NCI-H1694 (cell line): ENCODE measurements at regions not wholly inside any gene's neighbourhood (a gene's known extent, or its start where the extent isn't known, plus 50 kb on each side); places are given as distances from the start of the nearest gene placed in this dataset.
A peak's percentile ranks its signal among the peaks of the same experiment; 100 is the strongest.

Source experiments
- DNase-seq: peaks from one replicate; lab custom pipeline; 2025; lab: John Stamatoyannopoulos, UW

DNA sequence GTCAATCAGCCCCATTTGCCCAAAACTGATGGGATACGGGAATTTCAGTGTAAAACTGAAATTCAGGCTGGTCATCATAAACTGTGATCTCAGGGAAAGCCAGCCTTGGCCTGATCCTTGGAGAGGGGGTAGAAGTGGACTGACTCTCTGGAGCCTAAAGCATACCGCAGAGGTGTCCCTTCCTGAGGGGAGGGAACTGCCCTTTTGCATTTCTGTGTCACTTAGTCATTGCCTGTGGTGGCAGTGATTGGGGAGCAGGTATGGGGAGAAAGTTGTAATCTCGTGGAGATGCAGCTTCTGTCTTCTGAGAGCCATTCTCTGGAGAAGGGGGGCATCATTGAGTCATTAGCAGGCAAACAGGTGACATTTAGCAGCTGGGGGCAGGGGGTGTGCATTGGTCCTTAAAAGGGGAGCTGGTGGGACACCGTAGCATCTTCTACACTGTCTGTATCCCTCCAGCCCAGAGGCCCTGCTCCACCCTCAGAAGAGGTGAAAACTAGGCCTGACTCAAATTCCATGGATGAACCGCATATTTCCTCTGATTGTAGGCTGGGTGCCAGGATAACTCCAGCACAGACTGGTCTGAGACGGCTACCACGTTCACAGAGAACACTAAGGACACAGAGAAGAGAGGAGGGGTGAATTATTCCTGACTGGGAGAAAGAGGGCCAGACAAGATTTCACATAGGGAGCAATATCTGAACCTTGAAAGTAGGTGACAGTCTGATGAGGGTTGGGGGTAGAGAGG is 143.3 kb downstream of the SEC61B start:
- DNase-seq = no peak

DNA sequence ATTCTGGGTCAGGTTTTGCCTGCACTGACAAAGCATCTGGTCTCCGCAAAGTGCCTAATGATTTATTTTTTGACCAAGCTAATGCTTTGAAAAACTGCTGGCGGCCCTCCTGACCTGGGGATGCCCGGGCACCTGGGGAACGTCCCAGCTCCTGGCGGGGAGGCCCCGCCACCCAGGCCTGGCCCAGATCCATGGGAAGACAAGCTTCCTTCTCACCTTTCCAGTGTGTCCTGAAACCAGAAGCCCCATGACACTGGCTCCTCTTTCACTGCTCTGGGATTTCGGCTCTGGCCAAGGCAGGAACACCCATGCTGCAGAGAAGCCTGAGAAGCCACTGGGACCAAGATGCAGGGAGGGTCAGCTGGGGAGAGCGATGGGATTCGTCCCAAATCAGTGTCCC is 144.1 kb downstream of the SEC61B start:
- no peak for DNase-seq

DNA sequence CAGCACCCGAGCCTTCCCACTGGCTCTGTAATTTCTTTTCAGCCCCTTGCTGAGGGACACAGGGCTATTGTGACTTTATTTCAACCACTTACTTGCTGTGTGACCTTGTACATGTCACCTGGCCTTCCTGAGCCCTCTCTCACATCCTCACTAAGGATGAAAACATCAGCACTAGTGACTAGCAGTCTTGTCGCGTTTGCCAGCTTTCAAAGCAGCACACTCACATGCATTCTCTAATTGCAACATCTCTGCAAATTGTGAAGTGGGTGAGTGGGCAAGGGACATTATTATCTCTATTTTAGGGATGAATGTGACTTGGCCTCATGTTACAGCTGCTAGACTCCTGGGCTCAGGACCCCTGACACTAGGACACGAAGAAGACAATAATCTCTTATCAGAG is 144.5 kb downstream of the SEC61B start:
- DNase-seq = no peak

DNA sequence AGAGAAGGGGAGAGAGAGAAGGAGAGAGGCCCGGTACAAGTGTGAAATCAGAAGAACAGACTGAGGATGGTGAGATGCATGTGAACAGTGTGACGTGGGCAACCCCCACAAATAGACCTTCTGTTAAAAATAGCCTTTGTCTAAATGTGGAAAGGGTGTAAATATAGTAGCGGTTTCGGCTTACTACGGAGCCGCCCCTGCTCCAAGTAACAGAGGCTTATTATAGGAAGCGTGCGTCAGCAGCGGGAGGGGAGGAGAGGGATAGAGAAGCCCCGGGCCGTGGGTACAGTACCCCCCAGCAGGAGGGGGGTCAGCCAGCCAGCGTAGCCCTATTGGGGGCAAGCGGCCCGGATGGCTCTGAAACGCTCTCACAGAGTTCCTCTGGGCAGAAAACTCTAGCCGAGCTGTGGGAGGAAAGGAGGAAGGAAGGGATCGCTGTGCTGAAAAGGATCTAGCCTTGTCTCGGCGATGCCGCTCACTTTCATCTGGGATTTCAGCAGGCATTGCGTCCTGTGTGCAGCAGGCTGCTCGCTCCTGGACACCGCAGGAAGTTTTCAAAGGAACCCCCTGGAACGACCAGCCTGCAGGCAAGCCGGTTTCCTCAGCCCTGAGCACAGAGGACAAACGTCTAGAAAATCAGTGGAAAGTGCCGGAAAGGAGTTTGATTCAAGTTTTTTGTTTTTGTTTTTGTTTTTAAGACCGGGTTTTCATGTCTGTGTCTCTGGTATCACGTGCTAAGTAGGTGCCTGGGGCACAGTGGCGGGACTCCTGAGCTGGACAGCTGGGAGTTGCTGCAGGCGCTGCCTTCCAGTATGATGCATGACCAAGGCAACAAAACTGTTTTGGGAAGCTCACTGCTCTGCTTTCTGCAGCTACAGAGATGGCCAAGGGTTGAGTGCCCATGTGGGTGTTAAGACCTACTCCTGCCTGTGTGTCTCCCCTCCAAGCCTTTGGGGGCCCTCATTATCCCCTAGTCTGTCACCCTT is 146.6 kb downstream of the SEC61B start:
- no peak for DNase-seq

DNA sequence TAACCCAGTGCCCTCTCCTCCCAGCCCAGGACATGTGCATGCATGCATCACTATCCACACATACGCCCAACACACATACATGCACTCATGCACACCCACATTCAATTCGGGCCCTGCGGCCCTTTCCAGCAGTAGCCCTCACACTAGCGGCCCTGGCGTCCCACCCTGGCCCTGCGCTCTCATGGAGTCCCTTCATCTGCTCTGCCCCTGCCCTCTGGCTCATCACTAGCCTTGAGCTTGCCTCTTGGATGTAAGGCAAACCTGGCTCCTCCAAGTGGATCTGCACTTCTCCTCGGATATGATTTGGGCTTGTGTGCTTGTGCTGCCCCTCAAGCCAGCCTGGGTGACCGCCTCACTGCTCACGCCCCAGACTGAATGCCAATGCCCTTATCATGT is 147.2 kb downstream of the SEC61B start:
- DNase-seq = no peak

DNA sequence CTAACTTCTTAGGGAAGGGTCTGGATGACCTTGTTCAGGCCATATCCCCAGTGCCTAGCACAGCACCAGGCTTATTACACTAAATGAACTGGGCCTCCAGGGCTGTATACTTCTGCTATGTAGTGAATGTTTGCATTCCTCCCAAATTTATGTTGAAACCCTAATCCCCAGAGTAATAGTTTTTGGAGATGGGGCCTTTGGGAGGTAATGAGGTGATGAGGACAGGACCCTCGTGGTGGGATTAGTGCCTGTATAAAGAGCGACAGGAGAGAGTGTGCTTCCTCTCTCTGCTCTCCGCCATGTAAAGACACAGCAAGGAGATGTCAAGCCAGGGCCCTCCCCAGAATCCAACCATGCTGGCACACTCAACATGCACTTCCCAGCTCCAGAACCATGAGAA is 148.3 kb downstream of the SEC61B start:
- no peak for DNase-seq

DNA sequence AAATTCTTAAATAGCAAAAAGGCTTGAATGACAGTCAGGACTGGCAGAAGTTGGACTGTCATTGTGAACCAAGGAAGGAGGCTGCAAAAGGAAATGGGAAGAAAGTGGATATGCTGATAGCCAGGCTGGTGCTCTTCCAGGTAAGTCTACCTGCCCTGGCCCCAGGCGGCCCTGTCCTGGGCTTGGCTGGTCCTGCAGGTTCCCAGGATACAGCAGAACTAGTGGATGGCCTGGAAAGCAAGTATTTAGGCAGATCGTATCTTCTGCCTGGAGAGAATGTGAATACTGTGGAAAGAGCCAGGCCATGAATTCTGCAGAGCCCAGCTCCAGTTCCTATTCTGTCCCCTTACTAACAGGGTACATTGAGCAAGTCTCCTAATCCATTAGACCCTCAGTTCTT is 149.3 kb downstream of the SEC61B start:
- no peak for DNase-seq

DNA sequence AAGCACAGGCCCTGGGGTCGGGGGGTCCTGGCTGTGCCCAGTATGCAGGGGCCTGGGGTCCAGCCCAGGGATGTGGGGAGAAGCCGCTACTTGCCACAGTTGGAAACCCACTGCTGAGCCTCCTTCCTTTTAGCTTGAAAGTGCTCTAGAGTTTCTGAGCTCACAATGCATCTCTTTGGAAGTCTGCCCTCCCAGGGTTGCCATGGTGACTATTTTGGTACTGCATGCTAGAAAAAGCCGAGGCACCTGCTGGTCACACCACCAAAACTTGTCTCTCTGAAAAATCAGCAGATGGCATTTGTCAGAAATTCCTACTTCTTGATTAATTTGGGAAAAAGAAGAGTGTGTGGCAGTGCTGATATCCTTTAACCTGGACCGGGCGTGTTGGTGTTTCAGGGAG is 151.8 kb downstream of the SEC61B start:
- DNase-seq = peak; percentile 53

DNA sequence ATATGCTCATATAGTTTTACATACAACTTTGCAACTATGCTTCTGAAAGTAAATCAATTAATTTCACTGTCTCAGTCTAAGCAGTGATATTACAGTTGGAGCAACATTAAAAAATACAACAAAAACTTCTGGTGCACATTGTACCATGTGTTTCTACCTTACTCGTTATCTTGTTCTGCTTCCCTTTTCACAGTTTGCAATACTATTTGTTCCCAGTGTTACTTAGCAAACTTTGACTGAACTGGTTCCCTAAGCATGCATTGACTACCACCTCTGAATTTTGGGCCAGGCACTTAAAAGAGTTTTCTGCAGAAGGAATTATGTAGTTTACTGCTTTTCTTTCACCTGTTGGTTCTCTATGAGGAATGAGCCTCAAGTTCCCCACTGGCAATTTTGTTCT is 152.7 kb downstream of the SEC61B start:
- DNase-seq = no peak

DNA sequence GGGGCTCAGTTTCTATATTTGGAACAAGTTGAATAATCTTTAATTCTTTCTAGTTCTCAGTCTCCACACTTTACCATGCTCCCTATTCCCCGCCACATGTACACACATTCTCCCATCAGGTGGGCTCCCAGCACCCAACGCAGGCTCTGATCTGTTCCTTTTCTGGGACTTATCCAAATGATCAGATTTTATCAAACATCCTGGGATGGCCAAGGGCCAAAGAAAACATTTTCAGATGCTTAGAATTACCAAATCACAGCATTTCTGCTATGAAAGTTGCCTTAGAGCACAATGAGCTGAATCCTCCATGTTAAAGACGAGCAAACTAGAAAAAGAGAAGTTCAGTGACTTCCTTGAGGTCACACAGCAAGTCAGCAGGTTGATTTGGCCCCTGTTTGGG is 153.4 kb downstream of the SEC61B start:
- no peak for DNase-seq

DNA sequence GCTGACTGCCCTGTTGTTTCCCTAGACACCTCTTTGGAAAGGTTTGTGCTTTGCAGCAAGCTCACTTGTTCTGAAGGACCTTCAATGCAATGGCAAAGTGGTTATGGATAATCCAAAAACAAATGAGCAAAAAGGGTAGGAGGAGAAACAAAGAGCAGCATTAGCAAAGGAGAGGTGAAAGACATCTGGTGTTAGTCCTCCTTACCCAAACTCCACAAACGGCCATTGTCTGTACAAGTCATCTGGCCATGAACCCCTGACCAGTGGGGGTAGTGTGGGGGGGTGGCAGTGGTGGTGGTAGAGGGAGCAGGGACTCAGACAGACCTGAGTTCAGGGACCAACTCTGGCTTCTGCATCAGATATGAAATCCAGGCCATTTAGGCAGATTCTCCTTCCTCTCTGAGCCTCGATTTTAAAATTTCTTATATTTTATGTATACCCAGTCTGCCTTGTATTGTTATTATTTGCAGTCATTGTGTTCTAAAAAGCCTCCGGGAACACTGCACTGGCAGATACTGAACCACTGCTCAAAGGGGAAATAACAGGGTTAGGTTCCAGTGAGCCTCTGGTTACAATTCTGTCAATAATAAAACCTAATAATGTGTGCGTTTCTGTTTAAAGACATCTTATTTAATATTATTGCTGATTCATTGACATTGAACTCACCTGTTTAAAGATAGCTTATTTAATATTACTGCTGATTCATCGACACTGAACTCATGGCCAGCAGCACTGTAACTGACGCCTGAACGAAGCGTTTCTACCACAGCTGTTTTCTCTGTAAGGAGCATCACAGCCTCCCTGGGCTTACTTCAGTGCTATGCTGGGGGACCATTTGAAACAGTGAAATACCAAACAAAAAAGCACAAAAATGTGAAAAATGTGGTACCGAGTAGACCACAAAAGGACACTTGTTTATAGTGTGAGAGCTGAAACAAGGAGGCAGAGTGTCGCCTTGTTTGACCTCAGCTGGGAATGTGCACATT is 156.0 kb downstream of the SEC61B start:
- no peak for DNase-seq

DNA sequence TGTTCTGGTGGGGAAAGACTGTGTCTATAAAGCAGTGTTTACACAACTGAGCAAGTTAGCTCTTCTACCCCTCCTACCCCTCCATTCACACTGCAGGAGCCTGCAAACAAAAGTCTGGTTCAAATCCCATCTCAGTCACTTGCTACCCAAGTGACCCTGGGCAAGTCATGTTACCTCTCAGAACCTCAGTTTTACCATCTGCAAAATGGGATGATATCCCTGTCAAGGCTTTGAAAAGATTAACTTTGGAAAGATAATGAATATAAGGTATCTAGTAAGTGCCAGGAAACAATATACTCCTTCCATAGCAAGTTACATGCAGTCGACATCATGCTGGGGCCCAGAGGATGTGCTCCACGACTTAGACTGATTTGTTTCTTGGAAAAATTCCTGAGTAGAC is 161.5 kb downstream of the SEC61B start:
- DNase-seq = no peak

DNA sequence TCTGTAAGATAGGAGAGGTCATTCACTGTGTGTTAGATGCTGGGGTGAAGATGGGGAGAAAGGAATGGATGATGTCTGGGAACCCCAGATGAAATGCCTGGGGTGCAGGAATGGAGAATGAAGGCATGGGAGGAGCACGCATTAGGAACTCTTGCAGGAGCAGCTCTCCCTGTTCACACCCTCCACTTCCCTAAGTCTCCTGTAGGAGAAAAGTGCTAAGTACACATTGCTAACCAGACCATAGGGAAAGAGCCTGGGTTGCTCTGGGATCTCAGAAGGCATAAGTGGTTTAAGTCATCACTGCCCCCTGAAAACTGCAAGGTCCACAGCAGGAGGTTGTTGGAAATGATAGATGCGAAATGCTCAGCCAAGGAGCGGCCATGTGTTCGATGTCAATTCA is 163.1 kb downstream of the SEC61B start:
- no peak for DNase-seq

DNA sequence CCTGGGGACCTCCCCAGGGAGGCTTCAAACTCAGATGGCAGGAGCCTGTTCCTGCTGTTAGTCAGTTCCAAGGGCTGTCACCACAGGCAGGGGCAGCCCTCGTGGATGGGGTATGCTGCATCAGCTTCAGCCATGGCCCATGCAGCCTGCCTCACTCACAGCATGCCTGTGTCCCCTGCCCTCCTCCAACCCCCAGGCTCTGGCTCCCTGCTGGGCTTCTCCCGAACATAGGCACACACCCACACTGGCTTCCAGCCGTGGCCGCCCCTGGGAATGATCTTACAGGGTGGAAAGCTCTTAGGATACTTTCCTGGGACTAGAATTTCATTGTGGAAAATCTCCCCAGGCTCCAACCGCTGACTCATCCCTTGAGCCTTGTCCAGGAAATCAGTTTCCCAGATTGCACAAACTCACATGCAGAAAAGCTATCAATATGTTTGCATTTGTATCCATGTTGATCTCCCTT is 163.8 kb downstream of the SEC61B start:
- no peak for DNase-seq

DNA sequence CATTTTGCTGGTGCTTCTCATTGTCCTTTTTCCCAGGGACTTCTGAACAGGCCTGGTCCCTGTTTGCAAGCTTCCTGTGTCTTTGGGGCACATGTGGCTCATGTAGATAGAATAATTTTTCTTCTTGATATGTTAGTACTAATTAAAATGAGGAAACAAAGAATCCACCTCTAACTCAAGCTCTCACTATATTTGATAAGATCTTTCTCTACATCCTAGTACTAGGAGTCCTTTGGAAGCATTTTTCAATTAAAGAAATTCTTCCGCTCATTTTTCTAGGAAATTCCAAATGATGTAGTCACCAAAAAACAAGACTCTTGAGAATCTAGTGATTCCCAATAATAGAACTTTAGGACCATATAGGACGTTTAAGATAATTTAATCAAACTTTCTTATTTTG is 165.3 kb downstream of the SEC61B start:
- DNase-seq = no peak

DNA sequence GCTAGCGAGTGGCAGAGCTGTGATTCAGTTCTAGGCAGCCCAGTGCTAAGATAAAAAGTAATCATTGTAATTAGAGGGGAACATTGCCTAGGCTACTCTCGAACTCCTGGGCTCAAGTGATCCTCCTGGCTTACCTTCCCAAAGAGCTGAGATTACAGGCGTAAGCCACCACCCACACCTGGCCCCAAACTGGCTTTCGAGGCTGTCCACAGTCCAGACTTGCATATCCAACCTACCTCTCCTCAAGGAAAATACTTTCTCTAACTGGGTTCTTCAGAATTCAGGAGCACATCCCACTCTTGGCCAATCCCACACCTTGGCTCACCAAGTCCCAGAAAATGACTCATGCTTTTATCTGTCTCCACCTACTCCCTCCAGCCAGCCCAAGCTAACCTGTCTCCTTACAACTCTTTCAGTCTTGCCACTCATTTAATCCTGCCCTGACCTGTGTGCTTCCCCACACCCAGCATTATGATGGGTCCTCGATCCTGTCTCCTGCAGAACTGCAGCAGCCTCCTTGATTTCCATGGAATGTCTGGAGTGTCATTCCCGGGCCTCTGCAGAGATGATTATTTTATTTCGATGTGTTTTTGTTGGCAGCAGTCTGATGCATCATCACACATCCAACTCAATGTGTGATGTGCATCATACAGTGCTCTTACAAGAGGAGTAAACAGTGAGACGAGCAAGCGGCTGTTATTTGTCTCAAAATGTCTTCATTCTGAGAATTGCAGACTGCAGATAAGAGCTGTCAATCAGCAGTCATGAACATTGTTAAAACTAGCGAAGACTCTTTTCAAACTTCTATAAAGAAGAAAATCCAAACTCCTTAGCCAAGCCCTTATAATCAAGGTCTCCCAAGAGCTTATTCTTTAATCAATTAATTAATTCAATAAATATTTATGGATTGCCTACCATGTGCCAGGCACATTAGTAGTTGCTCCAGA is 167.3 kb downstream of the SEC61B start:
- DNase-seq = no peak

DNA sequence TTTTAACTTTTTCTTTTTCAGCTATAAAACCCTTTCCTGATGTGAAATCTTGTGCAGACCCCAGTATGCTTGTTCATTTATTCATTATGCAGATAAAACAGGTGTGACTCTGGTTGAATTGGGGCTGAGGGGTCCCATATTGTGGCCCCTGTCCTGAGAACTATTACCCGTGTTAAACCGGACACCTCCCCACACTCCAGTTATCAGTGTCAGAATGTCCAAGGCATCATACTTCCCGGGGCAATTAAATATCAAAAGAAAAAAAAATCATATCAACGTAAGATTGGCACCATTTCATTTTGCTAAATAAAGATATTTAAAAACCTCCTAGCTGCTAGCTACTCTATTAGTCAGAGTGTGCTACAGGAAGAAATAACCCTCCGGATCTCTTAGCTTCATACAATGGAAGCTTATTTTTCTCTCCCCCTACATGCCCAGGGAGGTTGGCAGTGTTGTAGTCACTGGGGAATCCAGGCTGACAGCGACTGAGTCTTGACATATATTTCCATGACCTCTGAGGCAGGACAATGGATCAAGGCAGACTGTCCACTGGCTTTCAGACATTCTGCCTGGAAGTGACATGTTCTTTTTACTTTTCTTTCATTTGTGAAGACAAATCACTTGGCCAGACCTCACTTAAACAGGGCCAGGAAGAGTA is 170.0 kb downstream of the SEC61B start:
- DNase-seq = no peak

DNA sequence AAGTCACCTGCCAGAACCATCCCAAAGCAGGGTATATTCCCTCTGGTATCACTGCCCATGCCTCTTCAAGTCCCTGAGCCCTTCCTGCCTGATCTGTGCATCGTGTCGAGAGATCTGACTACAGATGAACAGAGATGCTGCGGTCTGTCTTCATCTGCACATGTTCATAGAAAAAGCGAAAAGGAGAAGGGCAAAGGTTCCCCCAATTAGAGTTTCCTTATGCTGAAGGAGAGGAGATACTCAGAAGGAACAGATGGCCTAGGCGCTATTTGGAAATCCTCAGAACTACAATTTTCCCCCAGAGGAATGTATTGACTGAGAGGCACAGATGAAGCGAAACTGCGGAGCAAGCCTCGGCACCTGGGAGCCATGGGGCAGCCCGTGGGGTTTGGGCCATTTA is 170.9 kb downstream of the SEC61B start:
- no peak for DNase-seq

DNA sequence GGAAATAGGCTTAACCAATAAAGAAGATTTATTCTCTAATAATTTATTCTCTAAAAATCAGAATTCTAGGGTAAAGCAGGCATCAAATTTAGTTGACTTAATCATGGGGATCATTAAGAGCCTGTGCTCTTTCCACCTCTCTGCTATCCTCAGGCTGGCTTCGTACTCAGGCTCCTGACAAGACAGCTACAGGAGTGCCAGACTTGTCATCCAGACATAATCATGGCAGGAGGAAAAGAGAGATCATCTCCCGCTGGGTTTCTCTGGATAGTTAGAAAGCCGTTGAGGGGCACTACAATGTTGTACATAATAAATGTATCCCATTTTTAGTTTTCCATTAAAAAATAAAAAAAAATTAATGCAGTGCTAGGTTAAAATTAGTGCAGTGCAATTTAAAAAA is 171.9 kb downstream of the SEC61B start:
- DNase-seq = no peak

DNA sequence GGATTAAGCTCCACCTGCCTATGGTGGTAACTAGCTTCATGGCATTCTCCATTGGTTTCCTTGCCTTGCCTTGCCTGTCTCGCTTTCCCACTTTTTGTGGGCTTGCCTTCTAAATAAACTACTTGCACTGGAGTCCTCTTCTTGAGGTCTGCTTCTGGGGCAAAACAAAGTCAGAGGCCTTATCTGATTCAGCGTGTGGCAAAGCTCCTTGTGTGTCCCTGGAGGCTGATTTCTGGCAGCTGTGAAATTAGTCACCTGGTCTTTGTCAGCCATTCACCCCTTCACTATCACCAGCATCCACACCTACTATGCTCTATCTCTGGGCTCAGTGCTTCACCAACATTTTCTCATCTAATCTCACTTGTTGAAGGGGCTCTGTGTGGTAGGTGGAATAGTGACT is 176.2 kb downstream of the SEC61B start:
- no peak for DNase-seq
